CD4-positive, alpha-beta T cell treated with Interleukin-4 for 4 hours (primary cell): ENCODE measurements at regions not wholly inside any gene's neighbourhood (a gene's known extent, or its start where the extent isn't known, plus 50 kb on each side); places are given as distances from the start of the nearest gene placed in this dataset.
"Not testable (repeated sequence)": the region's sequence is repeated elsewhere in the genome, so short reads cannot be mapped to it uniquely, and the experiment has no call there.

ENCODE experiments used
- DNase-seq: peaks from one replicate; pipeline ENCODE4 v3.0.0-alpha.2; 2020

DNA sequence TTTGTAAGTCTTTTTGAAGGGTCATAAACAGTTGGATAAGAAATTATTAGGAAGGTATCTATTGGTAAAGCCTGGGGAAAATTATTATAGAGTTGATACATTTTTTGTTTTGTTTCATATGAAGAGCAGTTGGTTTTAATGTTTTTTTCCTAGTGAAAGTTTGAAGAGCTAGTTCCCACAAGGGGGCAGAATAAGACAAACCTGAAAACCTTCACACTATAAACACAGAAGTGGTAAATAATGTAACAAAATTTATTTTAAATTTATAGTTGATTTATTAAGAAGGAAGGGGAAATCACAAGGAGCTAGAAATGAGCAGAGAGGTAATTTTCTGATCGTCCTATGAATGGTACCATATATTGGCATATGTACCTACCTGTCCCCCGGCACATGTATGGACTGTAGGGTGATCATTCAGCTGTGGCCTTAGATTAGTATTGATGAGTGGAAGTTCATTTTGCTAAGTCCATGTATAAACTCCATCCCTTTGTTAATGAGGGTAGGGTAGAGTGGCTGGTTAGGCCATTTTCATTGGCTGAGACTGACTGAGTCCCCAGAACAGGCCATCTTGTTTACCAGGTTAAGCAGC lies 116.3 kb downstream of the TANC2 start:
- no peak for DNase-seq

DNA sequence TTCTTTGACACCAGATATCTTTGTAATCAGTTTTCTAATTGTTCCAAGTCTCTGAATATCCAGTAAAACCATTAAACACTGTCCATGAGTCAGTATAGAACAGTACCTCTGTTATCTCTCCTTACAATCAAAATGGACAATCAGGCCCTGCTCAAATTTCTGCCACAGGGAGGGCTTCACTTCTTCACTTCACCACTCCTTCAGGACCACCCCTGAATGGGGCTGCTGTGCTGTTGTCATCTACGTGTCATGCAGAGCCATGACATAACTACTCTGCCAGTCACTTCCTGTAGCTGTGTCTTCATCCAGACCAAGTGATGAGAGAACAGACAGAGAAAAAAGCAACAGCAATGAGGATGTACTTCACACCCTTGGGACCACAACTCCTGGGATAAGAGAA lies 116.9 kb downstream of the TANC2 start:
- no peak for DNase-seq

DNA sequence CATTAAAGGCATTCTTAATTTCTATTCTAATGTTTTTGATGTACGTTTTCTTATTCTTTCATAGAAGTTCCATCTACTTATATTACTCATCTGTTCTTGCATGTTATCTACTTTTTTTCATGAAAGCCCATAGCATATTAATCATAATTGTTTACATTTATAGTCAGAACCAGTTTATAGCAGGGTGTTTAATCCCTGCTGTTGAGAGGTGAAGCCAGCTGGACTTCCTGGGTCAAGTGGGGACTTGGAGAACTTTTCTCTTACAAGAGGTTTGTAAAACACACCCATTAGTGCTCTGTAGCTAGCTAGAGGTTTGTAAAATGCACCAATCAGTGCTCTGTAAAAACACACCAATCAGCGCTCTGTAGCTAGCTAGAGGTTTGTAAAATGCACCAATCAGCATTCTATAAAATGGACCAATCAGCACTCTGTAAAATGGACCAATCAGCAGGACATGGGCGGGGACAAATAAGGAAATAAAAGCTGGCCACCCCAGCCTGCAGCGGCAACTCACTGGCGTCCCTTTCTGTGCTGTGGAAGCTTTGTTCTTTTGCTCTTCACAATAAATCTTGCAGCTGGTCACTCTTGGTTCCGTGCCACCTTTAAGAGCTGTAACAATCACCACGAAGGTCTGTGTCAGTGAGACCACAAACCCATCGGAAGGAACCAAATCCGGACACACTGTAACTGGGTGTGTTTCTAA lies 120.6 kb downstream of the TANC2 start:
- no peak for DNase-seq

DNA sequence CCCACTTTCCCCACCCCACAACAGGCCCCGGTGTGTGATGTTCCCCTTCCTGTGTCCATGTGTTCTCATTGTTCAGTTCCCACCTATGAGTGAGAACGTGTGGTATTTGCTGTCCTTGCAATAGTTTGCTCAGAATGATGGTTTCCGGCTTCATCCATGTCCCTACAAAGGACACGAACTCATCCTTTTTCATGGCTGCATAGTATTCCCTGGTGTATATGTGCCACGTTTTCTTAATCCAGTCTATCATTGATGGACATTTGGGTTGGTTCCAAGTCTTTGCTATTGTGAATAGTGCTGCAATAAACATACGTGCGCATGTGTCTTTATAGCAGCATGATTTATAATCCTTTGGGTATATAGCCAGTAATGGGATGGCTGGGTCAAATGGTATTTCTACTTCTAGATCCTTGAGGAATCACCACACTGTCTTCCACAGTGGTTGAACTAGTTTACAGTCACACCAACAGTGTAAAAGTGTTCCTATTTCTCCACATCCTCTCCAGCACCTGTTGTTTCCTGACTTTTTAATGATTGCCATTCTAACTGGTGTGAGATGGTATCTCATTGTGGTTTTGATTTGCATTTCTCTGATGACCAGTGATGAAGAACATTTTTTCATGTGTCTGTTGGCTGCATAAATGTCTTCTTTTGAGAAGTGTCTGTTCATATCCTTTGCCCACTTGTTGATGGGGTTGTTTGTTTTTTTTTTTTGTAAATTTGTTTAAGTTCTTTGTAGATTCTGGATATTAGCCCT lies 124.5 kb downstream of the TANC2 start:
- not testable (repeated sequence) for DNase-seq

DNA sequence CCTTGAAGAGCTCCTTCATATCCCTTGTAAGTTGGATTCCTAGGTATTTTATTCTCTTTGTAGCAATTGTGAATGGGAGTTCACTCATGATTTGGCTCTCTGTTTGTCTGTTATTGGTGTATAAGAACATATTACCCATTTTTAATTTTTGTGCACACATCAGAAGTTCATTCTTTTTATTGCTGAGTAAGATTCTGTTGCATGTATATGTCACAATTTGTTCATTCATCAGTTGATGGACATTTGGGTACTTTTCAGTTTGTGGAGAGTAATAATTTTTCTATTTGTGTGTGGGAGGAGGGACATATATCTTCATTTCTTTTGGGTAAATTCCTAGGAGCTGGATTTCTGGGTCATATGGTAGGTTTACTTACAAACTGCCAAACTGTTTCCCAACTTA lies 125.9 kb downstream of the TANC2 start:
- not testable (repeated sequence) for DNase-seq

DNA sequence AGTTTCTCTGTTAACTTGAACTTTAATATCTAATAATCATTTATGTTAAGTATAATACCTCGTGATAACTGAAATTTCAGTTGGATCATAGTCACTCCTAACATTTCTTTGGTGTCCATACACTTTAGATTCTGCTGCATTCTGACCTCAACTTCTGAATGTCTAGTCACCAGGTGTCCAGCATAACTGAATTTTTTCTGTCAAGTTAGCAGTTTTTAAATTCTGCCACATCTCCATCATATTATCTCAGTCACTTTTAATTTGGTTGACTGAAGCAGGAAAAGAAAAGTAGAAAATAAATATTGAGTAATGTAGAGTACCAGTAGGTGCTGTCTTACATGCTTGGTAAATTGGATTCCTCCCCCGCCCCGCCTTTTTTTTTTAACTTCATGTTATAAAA lies 128.6 kb downstream of the TANC2 start:
- DNase-seq: no peak

DNA sequence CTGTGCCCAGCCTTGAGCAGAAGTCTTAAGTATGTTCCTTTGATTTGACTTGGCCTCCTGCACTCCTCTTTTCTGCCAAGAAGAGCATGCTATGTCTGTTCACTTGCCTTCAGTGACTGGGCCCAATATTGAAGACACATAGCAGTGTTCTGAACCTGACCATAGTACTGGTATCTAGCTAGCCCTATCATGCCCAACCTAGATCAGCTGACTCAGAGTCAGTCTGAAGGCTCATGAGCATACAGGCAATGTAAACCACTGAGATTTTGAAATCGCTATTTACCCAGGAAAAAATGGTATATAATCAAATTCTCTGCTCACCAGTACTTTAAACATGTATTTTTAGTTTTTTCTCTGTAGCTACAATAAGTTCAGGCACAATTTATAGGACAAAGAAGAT lies 129.4 kb downstream of the TANC2 start:
- DNase-seq: no peak

DNA sequence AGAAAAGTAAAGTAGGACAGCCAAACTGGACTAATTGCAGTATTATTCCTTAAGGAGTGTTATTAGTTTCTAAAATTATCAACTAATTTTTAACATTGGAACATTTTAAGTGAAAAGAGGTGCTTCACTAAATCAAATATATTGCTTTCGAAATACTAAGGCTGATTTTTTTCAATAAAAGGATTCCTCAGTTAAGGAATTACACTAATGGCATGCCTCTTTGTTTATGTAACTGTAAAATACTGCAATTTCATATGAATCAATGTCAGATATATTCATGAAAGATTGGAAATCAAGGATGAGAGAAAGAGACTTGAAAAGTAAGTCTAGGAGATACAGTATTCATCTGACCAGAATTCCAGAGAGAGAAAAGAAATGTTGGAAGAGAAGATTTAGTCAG lies 129.8 kb downstream of the TANC2 start:
- no peak for DNase-seq

DNA sequence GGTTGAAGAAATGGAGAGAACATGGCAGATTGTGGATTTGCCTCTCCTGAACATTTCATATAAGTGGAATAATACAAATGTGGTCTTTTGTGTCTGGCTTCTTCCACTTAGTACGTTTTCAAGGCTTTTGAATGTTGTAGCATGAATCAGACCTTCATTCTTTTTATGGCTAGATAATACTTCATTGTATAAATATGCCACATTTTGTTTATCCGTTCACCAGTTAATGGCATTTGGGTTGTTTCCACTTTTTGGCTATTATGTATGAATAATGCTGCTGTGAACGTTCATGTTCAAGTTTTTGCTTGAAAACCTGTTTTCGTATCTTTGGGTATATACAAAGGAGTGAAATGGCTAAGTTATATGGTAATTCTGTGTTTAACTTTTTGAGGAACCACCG lies 130.4 kb downstream of the TANC2 start:
- no peak for DNase-seq

DNA sequence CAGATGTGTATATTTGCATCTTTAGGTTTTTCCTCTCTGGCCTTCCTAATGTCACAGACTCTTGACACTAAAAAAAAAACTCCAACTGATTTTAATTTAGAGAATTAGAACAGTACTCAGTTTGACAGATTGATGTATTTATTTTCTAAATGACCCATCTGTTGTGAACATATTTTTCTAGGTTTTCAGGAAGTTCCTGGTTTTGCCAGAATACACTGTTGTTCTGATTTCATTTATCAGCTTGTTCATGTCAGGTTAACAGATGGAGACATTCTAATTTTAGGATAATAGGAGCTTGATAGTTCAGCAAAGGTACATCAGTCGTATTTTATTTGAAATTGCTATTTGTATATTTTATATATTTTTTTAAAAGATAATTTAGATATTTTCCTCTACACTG lies 133.4 kb downstream of the TANC2 start:
- DNase-seq: no peak

DNA sequence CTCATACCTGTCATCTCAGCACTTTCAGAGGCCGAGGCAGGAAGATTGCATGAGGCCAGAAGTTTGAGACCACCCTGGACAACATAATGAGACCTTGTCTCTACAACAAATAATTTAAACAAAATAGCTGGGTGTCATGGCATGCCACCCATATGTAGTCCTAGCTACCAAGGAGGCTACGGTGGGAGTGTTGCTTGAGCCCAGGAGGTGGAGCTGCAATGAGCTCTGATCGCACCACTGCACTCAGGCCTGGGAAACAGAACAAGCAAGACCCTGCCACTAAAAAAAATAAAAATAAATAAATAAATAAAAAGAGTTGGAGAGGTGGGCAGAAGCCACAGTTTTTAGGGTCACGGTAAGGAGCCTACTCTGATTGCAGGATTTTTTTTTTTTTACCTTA lies 136.0 kb downstream of the TANC2 start:
- DNase-seq: no peak

DNA sequence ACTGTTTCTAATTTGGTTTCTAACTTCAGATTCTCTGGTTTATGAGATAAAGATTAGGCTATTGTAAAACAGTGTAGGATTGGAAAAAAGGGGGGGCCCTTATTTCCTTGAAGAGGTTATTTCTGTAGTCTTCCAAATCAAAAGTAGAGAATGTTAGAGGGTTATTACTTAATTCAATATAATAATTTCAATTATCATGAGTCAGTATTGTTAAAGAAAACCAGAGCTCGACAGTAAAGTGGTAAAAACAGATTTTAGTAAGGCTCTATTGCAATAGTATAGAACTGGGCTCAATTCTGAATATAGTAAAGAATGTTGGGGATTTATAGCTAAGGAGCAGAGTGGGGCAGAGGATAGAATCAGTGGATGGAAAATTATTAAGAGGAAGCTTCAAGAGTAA lies 140.0 kb downstream of the TANC2 start:
- no peak for DNase-seq

DNA sequence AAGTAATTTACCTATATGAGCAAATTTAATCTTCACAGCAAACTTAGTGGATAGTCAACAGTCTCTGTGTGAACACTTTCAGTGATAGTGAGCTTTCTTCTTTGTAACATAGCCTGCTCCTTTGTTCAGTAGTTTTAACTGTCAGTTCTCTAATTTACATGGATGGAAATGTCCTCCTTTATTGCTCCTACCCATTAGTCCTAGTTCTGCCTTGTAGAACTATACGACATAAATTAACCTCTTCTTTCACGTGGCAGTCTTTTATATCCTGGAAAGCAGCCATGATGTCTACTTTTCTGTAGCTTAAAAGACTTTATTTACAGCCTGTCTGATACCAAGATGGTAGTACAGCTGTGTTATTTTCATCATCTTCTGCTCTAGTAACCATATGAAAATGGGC lies 143.6 kb downstream of the TANC2 start:
- no peak for DNase-seq

DNA sequence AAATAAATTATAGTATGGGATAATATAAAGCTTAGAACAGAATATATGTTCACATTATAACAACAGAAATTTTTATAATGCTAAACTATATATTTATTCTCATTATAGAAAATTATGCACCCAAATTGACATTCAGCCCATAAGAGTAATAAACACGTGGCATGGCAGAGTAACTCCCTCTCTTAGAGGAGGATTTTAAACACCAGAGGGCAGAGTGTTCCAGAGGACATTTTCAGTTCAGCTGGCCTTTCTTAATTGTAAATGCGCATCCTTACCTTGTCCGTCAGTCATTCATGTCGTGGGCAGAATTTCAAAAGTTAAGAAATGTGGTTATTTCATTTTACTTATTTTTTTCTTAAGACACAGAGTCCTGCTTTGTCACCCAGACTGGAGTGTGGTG lies 147.1 kb downstream of the TANC2 start:
- DNase-seq: no peak

DNA sequence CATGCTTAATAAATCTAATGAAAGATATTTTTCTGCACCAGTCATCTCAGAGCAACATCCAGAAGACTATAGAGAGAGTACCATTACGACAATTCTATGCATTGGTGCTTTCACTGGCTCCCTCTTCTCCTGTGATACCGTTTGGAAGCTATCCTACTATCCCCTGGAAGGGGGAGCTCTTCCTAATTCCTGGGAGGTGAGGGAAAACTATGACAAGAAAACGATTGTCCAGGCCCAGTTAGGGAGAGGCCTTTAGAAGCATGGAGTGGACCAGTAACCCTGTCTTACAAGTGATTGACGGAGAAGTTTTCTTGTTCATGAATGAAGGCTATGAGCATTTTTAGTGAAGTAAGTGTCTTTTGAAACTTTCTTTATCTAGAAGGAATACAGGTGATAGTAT lies 150.2 kb downstream of the TANC2 start:
- no peak for DNase-seq

DNA sequence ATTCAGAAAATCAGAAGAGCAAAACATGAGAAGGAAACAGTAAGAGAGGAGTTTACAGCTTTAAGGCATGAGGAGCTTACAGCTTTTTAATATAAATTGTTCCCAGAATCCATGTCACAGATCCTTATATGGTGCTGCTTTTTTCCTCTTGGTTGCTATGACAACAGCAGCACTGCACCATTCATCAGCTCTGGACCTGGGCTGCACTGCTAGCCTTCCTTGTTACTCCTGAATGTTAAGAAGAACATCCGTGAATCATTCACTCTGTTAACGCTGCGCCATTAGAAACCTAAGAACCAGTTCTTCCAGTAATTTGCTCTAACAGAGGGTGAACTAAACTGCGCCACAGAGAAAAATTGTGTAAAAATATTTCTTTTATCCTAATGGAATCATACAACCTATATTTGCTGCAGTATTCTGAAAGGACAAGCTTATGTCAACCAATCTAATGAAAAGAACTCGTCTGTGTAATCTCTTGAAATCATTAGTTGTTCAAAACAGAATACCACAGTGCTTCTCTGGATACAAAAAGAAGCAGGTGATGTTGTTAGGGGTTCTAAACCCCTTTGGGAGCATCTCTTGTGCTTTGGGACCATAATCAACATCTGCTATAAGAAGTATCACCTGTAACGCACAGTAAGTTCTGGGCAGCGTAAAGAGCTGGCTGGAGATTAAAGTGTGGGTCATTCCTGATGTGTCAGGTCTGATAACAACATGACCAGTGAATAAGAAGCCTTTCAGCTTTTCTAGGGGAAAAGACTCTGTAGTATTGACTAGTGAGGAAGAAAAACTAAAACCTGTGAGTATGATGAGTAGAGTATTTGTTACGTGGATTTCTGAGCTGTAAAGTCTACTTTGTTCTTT lies 151.2 kb downstream of the TANC2 start:
- DNase-seq: no peak

DNA sequence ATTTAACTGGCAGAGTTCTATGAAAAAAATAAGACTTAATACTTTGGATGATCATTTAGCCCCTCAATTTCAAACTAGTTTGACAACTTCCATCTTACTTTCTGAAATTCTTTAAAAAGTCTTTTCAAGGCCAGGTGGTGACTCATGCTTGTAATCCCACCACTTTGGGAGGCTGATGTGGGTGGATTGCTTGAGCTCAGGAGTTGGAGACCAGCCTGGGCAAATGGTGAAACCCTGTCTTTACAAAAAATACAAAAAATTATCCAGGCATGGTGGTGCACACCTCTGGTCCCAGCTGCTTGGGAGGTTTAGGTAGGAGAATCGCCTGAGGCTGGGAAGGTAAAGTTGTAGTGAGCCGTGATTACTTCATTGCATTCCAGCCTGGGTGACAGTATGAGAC lies 154.4 kb downstream of the TANC2 start:
- DNase-seq: no peak

DNA sequence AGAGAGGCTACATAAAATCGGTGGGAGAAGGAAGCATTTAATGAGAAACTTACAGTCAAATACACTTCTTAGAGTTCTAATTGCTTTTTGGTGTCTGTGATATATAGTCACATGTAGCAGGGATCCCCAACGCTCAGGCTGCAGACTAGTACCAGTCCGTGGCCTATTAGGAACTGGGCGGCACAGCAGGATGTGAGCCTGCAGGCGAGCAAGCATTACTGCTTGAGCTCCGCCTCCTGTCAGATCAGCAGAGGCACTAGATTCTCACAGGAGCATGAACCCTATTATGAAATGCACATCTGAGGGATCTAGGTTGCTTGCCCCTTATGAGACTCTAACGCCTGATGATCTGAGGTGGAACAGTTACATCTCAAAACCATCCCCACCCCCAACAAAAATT lies 158.5 kb downstream of the TANC2 start:
- no peak for DNase-seq

DNA sequence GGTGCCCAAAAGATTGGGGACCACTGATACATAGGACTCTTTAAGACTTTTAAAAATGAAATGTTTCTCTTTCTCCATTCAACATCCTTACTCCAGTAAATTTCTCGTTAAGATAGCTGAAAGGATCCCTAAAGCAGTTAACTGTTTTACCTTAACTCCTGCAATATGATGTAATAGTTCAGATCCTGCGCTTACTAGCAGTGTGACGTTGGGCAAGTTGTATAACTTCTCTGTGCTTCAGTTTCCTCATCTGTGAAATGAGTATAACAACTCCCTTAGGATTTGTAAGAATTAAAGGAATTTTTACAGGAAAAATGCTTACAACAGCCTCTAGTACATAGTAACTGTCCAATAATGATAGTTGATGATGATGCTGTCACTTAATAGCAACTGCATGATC lies 158.9 kb downstream of the TANC2 start:
- DNase-seq: no peak

DNA sequence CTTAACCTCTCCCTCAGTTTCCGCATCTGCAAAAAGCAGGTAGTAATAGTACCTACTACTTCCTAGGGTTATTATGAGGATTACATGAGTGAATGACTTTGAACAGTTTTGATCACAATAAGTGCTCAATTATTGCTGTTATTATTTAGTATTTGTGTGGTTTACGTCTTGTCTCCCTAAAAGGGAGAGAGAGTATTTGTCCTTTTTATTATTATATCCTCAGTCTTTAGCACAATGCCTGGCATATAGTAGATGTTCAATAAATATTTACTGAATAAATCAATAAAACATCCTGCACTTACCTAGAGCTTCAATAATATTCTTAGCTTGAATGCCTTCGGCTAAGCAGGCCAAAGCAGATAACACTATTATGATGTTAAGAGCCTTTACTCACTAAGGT lies 160.0 kb downstream of the TANC2 start:
- no peak for DNase-seq

DNA sequence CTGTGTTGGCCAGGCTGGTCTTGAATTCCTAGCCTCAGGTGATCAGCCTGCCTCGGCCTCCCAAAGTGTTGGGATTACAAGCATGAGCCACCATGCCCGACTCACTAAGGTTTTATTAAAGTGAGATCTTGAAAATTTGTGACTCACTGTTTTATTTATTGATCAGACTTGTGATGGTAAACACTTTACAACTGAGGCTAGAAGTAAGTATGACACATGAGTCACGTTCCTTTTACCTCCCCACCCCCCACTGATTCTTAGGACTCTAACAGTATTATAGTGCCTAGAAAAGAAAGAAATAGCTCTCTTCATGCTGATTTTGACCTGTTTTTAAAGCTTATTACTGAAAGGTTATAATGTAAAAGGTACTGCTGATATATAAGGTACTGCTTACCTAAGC lies 160.6 kb downstream of the TANC2 start:
- no peak for DNase-seq

DNA sequence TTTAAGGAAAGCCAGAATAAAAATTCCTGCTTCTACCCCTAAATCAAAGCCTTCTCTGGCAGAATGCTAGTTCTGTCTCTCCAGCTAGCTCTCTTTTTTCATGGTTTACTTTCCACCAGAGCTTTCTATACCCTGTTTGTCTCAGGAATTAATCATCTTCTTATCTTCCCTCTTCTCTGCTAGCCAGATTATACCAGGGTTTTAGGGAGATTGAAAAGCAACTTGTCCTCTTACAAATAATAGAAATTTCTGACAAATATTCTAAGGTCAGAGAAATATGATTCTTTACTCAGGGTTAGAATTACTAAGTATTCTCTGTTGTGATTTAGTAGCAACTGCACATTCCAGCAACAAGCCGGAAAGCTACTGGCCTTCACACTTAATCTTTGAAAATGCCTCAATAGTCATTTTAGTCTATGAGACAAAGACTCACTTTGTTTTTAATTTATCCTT lies 166.4 kb downstream of the TANC2 start:
- no peak for DNase-seq

DNA sequence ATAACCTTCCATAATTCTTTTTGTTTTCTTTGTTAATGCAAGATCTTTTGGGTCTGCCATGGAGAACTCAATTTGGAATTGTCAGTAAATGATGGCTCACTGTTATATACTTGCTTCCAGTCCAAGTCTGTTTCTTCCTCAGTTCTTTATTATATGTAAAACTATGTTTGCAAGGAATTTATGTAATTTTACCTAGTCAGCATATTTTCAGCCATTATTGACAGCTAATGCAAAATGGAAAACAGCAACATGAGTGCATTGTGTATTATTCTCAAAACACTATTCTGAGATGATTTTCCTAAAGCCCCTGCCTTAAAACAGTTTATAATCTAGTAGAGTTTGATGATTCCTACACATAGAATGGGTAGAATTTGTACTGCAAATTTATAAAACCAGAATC lies 167.5 kb downstream of the TANC2 start:
- DNase-seq: no peak
